HG02759 (cell line): ENCODE measurements at regions not wholly inside any gene's neighbourhood (a gene's known extent, or its start where the extent isn't known, plus 50 kb on each side); places are given as distances from the start of the nearest gene placed in this dataset.

Experiments used
- ATAC-seq: cut with Tn5 transposase; IDR thresholded peaks from one replicate; pipeline ENCODE4 v1.9.1; 2021; ENCODE audit warnings: mild to moderate bottlenecking, moderate library complexity; ENCODE audit not compliant: unreplicated experiment

DNA sequence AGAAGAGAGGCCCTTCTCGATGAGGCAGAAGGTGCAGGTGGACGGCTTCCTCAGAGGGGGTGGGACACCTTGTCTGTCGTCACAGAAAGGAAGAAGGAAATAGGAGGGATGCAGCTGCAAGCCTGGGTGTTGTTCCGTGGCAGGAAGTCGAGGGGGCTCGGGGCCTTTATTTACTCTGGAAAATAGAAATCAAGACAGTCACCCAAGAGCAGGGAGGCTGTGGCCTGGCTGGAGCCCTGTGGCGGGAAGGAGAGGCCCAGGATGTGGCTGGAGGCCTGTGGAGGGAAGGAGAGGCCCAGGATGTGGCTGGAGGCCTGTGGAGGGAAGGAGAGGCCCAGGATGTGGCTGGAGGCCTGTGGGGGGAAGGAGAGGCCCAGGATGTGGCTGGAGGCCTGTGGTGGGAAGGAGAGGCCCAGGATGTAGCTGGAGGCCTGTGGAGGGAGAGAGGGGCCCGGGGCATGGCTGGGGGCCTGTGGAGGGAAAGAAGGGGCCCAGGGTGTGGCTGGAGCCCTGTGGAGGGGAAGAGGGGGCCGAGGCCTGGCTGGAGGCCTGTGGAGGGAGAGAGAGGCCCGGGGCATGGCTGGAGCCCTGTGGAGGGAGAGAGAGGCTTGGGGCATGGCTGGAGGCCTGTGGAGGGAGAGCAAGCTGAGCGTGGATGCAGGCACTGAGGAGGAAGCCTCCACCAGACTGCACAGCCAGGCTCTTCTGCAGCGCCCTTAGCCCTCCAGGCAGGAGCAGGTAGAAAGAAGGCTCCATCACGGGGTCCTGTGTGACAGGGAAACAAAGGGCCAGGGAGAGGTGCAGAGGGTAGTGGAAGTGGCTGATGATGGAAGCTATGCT is 97.3 kb upstream of the SFMBT2 start:
- no peak for ATAC-seq

DNA sequence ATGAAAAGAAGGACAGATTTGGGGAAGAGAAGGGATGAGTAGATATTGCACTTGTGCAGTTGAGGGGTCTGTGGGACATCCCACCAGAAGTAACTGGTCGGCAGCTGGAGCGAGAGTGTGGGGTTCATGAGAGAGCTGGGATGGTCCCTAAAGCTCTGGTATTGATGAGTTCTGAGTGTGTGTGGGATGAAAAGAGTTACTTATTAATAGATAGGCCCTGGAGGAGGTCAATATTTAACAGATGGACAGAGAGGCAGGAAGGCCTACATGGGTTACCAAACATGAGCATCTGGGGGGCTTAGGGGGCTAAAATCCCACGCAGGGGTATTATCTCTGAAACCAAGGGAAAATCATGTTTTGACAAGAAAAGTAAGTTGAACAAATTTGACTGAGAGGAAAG is 95.7 kb upstream of the SFMBT2 start:
- no peak for ATAC-seq

DNA sequence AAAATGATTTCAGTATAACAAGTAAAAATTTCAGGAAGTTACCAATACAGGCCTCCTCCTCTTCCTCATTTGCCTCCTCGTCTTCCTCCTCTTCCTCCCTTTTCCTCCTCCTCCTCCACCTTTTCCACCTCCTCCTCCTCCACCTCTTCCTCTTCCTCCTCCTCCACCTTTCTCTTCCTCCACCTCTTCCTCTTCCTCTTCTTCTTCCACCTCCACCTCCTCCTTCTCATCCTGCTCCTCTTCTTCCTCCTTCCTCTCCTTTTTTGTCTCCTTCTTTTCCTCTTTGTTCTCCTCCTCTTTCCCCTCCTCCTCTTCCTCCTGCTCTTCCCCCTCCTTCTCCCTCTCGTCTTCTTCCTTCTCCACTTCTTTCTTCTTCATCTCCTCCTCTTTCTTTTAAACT is 94.4 kb upstream of the SFMBT2 start:
- no peak for ATAC-seq

DNA sequence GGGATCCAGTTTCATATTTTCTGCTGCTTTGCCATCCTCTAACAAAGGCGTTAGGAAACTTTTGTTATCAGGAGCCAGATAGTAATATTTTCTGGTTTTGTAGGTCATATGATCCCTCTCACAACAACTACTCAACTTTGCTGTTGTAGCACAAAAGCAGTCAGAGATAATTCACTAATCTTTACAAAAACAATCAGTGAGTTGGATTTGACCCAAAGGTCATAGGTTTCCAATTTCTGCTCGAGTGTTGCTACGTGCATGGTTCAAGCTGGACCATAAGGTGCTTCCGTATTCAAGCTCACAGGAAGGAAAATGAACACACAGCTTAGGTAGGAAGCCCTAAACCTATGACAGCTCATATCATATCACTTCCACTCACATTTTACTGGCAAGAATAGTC is 92.4 kb upstream of the SFMBT2 start:
- ATAC-seq: no peak

DNA sequence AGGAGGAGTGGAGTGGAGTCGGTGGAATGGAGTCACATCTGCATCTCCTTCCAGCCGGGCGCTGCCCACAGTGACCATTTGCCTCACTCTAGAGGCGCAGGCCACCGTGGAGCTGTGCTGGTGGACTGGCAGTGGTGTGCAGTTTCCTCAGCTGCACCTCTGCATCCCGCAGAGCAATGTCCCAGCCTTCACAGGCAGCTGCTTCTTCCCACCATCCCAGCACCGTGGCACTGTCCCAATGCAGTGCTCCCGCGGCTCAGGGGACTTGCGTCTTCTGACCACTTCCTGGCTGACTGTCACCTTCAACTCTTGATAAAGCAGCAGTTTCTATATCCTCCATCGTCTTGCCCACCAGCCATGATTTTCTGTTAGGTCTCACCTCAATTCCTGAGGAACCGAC is 90.3 kb upstream of the SFMBT2 start:
- no peak for ATAC-seq

DNA sequence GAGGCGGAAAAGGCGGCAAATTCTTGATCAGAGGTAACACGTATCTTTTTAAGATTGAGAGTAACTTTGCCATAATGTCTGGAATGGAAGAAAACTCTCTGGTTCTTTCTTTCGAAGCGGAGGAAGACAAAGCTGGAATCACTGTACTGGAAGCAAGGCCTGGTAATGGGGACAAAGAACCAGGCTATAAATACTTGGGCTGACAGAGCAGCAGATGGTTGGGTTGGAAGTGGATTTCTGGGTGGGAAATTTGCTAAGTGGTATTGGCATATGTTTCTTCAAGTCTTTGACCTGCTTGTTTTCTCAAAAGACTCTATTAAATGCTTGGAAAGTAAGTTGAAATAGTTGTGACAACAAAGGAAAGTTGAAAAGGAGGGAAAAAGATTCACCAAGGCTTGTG is 87.3 kb upstream of the SFMBT2 start:
- ATAC-seq: no peak

DNA sequence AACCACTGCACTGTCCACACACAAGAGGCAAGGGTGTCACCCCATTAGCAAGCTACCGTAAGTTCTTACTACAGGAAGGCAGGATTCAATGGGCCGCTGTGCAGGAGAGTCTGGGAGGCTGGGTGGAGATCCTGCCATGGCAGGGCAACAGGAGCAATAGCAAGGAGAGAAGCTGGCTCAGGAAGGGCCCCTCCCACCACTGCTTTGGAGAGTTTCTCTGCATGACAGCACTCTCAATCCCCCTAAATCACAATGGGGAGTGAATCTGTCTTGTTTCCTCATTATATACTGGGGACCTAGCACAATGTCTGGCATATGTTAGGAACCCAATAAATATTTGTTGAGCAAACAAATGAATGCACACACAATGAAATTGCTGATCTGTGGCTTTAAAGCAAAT is 83.2 kb upstream of the SFMBT2 start:
- ATAC-seq: no peak

DNA sequence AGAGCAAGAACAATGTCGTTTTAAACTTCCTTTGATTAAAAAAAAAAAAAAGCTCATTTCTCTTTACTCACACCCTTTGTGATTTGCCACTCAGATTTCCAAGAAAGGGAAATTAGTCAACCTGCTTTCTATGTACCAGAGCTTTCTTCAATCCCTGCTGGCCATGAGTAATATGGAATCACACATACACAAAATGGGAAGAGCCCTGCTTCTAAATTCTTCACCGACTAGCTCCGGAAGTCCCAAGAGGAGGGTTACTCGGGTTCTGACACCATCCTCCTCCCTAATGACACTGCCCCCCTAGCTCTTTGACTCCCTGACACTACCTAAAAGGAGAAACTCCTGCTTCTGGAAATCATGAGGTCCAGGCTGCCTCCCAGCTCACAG is 81.8 kb upstream of the SFMBT2 start:
- ATAC-seq: peak; percentile 27

DNA sequence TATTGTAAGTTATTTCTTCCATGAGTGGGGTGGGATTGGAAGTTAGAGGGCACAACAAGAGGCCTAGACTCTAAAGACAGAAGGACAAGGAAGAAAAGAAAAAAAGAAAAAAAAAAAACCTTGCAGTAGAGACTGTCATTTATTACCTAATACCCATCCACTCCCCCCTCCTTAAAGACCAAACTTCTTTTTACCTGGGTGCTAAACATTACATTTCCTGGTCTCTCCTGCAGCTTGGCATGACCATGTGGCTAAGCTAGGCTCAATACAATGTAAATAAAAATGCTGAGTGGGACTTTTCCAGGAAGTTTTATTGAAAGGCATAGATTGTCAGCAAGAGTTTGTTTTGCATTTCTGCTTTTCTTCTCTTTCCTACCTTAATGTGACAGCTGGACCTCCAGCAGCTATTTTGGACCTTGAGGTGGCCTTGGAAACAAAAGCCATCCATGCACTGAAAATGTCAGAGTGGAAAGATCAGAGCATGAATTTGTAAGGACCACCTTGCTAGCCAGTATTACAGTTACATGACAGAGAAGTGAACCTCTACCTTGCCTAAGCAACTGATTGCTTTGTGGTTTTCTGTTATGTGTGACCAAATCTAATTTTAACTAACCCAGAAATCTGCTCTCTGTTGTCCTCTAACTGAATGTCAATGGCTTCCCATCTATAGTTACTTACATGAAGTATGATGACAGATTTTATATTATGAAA is 81.3 kb upstream of the SFMBT2 start:
- peak; percentile 95 for ATAC-seq

DNA sequence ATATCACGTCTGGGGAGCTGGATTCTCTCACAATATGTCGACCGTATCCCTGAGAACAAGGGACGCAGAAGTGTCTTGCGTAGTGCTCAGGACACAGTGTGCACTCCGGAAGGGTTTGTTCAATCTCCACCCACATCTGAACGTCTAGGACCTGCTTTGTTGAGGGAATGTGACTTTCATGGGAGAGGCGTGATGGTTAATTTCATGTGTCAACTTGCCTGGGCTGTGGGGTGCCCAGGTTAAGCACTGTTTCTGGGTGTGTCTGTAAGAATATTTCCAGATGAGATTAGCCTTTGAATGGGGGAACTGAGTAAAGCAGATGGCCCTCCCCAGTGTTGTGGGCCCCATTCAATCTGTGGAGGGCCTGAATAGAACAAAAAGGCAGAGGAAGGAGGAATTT is 80.4 kb upstream of the SFMBT2 start:
- ATAC-seq: no peak

DNA sequence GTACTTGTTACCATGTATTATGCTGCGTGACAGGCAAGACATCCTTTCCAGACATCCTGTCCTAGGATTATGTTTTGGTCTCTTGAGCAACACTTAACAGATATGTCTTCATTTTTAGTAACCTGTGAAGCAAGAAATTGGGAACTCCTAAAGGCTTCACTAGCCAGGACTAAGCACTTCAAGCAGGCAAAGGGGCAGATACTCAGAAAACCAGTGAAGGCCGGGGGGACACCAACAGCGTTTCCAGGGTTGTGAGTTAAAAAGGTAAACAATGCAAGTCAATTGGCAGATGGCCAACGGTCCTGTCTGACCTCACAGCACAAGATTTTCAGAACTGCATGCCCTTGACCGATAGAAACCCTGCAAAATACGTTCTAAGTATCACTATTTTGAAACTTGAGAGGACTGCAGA is 77.6 kb upstream of the SFMBT2 start:
- no peak for ATAC-seq

DNA sequence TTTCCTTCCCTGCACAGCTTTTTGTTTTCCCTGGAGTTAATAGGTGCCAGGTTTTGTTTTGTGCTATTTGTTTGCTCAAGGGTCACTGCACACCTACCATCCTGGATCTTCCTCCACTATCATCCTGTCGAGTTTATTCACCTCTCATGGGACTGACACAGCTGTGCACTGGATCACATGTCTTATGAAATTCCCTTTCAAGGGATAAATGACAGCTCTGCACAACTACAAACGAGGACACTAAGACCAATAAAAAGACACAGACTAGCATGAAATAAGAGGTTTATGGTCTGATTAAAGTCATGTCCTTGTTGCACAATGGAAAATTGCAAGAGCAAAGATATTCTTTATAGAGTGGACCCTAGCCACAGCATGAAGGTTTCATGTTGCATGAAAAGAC is 76.7 kb upstream of the SFMBT2 start:
- no peak for ATAC-seq

DNA sequence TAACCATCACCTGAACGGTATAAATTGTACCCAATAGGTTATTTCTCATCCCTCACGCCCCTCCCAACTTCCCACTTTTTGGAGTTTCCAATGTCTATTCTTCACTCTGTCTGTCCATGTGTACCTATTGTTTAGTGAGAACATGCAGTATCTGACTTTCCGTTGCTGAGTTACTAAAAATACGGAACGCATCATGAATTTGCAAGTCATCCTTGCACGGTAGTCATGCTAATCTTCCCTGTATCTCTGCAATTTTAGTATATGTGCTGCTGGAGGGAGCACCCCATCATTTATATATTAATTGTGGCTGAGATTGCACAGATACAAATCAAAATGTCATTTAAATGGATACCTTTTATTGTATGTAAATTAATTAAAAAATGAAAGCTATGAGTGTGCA is 75.7 kb upstream of the SFMBT2 start:
- ATAC-seq: no peak

DNA sequence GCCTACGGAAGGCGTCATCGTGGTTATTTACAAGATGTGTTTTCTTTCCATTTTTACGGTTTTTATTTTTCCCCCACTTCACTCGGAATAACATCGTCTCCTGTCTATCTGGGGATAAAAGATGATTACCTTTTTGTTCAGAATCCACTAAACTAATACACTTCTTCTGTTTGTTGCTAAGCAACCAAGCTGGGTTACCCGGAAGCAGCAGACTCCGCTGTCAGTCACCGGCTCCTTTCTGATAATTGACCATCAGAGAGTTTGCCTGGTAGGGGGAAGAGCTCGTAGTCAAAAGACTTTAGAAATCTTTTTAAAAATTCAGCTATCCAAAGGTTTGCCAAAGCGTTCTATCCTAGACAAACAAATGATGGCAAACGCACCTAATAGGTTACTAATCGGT is 75.0 kb upstream of the SFMBT2 start:
- ATAC-seq: no peak

DNA sequence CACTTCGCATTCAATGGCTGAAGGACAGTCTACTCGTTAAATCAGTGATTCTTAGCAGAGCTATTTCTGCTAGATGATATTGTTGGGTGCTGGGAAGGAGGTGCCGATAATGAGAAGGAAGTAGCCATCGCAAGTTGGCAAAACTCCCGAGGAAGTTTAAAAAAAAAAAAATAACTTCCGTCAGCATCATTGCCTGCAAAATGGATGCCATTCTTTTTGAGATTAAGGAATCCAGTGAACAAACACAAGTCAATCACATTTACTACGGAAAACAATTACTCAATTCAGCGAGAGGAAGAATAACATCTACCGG is 74.4 kb upstream of the SFMBT2 start:
- no peak for ATAC-seq

DNA sequence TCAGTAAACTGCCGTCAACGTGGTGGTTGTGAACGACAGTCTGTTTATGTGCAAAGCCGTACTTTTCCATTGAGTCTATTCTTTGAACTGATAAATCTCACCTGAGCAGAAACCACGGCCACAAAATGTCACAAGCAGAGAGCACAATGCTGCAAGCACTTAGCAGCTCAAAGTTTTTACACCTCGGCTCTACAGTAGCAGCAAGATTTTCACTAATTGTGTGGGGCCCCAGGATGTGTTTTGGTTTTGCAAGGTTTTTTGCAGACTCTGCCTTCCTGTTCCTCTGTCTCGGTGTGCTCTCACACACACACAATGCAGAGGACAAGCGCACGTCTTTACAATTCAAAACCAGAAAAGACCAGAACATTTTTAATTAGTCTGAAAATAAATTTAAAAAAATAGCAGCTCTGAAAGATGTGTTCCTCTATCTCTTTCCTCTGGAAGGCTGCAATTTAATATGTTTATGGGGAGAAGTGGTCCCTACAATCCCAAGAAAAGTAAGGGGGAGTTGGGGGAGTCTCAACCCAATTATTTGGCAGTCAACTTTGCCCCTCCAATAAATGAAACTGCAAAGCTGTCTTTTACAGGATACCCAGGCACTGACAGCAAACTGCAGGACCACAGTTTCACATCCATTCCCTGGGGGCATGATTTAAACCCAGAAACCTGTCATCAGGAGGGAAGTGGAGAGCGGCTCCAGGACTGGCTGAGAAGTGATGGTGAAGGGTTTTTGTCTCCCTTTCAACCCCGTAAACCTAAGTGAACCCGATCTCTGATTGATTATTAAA is 73.8 kb upstream of the SFMBT2 start:
- peak; percentile 67 for ATAC-seq

DNA sequence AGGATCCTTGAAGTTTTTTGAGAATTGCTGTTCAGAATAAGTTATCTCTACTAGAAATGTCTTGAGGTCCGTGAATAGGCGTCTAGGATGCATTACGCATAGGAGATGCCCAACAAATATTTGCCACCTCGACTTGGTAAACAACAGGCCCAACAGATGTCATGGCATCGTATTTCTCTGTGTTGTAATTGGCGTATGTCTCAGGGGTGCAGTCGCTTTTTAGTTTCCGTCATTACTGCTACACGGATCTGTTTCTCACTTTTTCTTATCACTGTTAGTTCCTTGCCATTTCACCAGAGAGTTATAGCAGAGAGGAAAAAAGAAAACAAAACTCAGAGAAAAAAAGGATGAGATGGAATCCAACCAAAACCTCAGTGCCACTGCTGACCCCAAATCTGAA is 73.0 kb upstream of the SFMBT2 start:
- ATAC-seq: no peak

DNA sequence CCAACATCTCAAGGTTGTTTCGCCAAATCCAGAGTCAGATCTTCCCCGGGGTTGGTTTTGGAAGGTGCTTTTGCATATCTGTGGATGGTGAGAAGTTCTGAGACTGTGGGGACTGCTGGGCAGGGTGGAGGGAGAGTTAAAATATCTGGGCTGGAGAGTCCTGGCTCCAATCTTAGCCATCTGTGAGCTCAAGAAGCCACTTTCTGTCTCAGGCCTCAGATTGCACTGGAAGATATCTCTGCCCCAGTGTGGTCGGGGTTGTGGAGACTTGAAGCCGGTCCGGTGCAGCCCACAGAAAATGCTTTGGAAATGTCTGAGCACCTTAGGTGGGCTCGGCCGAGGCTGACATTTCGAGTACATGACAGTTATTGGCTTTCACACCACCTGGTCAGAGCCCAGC is 72.2 kb upstream of the SFMBT2 start:
- no peak for ATAC-seq

DNA sequence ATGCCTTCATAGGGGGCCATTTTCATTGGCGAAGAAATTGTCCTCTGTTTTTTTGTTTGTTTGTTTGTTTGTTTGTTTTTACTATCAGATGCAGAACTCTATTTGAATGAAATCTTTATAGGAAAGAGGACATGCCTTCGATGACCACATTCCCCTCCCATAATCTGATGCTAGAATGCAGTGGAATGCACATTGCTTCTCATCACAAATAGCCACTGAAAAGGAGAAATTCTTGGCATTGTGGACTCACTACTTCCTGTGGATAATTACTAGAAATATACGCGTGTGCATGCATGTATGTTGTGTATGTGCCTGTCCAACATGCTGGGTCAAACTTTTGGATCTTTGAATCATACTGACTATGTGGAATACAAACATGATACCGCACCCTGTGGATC is 70.5 kb upstream of the SFMBT2 start:
- no peak for ATAC-seq

DNA sequence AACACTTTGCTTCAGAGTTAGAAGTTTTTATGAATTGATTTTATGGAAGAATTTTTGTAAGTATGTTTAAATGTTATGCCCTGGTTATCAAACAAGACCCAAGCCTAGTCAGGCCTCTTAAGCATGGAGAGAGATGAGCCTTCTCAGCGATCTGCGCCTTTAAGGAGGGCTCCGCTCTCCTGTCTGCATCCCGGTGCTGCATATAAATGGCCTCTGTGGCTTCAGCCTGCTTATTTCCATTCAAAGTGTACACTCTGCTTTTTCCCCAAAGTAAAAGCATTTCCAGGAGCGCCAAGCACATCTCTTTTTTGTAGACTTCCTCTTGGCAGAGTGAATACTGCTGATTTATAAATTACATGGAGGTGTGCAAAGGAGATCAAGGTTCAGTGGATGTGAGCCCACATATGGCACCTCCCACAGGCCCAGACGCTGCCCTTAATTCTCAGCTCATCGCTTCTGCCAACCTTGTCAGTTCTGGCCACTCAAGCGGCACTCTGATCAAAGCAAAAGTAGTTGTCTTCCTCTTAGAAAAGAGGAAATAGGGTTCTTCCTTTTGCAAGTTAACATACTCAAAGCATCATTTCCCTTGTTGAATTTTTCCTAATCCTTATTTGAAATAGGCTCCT is 70.0 kb upstream of the SFMBT2 start:
- peak; percentile 61 for ATAC-seq

DNA sequence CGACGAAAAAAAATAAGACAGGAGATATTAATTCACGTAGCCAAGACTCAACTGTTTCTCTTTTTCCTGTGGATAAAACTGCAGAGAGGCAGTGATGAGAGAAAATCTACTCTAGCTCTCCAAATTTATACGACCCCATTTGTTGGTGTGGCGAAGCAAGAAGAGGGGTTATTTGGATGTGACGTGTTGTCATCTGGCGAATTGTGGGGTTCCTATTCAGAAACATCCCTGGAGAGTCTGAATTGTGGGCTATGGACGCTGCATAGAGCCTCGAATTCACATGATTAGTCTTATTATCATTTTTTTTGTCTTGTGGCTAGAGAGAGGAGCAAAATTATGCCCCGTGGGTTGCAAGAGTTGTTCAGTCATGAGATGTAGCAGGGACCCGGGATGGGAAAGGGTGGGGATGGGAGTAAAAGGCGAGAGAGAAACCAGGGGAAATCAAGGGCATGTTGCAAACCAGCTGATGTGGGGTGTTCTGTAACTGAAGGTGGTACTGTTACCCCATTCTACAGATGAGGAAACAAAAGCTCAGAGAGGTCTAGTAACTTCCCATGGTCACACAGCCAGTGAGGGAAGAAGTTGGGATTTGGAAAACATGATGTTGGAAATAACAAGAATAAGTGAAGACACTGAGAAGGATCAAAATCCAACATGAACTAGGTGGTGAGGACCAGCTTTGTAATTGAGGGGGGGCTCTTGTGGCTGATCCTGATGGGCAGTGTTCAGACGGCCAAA is 69.2 kb upstream of the SFMBT2 start:
- no peak for ATAC-seq
